GM21723 (cell line): ENCODE measurements at regions not wholly inside any gene's neighbourhood (a gene's known extent, or its start where the extent isn't known, plus 50 kb on each side); places are given as distances from the start of the nearest gene placed in this dataset.
"Not testable (repeated sequence)": the region's sequence is repeated elsewhere in the genome, so short reads cannot be mapped to it uniquely, and the experiment has no call there.

Experiments
- ATAC-seq: cut with Tn5 transposase; IDR thresholded peaks from one replicate; pipeline ENCODE4 v1.9.1; 2021; ENCODE audit warnings: mild to moderate bottlenecking, moderate library complexity; ENCODE audit not compliant: unreplicated experiment

DNA sequence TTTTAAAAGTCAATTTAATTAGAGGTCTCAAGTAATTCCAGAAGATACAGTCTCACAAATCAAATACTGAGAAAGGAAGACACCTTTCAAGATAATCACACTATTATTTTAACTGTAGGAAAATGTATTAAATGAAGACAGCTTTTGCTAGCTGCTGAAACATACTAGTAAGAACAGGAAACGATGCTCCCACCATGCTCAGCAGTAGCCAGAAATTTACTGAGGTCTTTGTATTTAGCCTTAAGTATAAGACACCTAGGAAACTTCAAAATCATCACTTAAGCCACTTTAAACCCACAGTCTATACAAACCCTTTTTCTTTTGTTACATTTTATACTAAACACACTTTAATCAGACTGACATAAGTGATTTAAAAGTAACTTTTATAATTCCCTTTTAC is 72.7 kb upstream of the NPIPB12 start:
- ATAC-seq: not testable (repeated sequence)

DNA sequence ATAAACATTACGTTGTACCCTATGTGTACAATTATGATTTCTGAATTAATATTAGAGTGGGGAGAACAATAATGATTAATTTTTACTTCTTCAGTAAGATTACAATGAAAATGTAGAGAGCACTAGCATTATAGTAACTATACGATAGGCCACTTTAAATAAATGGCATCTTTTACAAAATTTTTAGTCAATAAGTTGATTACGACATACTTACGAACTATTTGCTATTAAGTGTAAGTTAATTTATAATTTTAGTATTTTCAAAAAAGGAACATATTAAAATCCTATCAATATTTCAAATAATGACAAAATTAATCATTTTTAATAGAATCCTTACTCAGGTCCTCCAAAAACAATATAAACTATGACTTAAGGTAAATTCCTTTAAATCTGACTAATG is 75.6 kb upstream of the NPIPB12 start:
- ATAC-seq: not testable (repeated sequence)

DNA sequence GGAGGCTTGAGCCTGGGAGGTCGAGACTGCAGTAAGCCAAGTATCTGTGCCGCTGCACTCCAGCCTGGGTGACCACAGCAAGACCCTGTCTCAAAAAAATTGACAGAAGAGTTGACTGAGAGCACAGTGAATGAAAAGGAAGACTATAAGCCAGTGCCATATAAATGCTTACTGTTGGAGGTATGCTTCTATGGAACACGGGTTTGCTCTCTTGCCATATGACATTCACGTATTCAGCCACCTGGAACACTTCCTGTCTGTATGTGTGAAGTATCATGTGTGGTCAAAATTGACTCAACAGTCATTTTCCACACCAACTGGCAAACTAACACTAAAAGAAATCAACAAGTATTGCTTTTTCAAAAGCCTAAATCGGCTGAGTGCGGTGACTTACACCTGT is 71.1 kb upstream of the SPN start:
- not testable (repeated sequence) for ATAC-seq

DNA sequence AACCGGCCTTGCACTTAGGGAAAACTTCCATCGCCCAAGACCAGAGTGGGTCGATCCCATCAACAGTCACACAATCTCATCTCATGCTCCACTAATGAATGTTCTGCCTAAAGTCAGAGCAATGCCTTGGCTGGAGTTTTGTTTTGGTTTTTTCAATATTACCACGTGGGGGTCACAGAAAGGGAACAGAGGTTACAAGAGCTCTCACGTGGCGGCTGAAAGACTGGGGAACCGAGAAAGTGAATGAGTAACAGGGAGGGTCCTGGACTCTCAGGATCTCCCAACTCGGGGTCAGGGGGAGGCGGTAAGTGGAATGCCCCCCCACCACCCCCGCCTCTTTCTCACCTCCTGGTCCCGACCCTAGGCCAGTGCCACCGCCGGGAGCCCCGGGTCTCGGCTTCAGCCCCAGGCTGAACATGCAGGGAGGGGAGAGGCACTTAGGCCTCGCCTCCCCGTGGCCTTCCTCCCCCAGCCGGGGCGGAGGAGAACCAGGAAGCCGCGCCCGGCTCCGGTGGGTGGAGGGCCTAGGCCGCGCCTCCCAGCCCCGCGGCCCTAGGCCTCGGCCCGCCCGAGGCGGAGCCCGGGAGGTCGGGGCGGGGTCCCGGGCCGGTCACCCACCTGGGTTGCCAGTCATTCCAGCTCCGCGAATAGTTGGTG is 68.7 kb upstream of the SPN start:
- ATAC-seq: peak; percentile 62

DNA sequence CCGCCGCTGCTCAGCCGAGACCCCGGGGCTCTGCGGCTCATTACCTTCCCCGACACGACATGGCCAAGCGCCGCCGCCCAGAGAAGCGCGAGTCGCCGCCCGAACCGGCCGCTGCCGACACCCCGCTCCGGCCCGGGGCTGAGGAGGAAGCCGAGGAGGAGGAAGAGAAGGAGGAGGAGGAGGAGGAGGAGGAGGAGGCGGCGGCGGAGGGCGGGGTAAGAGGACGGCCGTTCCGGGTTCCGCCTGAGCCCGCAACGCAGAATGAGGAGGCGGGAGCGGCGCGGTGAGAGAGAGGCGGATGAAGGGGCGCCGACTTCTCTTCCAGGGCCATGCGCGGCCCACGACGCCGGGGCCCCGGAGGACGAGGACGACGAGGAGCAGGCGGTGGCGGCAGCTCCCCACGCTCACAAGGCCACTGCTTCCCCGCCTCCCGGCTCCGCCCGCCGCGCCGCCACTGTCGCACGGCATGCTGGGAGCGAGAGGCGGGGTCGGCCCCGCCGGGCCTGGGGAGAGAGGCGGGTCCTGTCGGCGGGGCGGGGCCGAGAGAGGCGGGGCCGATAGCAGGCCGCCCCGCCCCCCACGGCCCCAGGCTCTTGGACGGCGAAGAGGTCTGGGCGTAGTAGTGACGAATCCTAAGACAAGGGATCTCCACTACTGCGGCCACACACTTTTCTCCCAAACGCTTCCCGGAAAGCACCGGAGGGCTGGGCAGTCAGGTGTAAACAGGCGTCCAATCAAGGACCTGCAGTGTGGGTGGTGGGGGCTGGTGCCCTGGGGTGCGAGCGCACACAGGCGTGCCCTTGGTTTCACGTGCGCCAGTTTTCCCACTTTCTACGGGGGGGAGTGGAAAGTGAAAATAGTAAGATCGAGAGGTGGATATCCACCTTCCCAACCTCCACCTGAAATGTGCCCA is 67.9 kb upstream of the SPN start:
- peak; percentile 76 for ATAC-seq

DNA sequence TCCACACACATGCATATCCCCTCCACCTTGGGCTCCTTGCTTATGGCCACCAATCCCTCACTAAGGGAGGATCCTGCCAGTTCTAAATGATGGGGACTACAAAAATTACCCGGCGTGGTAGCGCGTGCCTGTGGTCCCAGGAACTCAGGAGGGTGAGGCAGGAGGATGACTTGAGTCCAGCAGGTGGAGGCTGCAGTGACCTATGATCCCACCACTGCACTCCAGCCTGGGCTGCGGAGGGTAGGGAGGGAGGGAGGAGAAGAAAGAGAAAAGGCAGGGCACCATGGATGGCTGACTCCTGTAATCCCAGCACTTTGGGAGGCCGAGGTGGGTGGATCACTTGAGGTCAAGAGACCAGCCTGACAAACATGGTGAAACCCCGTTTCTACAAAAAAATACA is 66.0 kb upstream of the SPN start:
- not testable (repeated sequence) for ATAC-seq

DNA sequence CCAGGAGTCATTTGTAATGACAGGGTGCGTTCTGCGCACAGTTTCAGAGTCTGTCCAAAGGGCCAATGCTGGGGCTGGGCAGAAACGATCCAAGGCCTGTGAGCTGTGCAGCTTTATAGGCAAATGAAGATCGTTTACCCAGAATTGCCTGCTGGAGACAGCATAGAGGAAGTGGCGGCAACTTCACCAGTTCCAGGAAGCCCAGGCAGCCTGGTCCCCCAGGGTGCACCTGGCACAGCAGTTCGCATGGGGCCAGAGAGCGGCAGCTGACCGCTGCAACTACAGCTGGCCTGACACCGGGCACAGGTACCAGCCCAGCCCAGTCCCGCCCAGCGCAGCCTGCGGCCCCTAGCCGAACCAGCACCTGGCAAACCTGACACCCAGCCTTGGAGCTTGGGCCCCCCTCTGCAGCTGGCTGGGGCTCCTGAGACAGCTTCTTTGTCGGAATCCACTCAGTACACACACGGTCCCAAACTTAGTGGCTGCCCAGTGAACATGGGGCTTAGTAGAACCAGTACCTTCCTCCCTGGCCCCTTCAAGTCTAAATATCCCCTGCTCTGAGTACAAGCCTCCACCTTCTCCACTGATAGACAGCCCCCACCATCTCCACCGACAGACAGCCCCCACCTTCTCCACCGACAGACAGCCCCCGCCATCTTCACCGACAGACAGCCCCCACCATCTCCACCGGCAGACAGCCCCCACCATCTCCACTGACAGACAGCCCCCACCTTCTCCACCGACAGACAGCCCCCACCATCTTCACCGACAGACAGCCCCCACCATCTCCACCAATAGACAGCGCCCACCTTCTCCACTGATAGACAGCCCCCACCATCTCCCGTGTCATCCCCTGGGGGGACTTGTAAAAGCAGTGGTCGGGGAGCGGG is 62.7 kb upstream of the SPN start:
- ATAC-seq: peak; percentile 39

DNA sequence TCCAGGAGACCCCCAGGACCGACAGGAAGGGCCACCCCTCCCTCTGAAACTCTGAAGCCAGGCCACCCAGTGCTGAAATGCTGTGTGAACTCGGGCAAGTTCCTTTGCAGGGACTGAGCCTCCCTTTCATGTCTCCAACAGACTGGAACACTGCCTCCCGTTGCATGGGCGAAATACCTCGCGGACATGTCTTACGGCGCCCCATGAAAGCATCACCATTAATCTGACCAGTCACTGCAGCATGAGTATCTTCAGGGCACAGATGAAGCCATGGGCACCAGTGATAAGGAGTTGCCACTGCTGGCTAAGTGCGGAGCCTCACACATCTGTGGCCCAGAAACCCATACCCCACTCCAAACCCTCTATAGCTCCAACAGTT is 60.8 kb upstream of the SPN start:
- ATAC-seq: not testable (repeated sequence)

DNA sequence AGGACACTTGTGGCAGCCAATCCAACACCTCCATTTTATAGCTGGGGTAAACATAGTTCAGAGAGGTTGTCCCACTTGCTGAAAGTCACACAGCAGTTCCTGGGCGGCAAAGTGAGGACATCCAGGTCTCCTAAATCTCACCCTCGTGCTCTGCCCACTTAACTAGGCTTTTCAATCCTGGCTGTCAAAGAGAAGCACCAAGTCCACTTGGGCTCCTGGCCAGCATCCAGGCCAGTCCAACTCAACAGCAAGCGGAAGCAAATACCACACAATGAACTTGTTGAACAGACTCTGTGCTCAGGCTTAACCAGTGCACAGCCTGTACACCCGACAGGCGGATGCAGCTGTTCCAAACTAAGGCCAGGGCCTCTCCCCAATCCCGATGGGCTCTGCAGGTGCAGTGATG is 60.4 kb upstream of the SPN start:
- ATAC-seq: not testable (repeated sequence)

DNA sequence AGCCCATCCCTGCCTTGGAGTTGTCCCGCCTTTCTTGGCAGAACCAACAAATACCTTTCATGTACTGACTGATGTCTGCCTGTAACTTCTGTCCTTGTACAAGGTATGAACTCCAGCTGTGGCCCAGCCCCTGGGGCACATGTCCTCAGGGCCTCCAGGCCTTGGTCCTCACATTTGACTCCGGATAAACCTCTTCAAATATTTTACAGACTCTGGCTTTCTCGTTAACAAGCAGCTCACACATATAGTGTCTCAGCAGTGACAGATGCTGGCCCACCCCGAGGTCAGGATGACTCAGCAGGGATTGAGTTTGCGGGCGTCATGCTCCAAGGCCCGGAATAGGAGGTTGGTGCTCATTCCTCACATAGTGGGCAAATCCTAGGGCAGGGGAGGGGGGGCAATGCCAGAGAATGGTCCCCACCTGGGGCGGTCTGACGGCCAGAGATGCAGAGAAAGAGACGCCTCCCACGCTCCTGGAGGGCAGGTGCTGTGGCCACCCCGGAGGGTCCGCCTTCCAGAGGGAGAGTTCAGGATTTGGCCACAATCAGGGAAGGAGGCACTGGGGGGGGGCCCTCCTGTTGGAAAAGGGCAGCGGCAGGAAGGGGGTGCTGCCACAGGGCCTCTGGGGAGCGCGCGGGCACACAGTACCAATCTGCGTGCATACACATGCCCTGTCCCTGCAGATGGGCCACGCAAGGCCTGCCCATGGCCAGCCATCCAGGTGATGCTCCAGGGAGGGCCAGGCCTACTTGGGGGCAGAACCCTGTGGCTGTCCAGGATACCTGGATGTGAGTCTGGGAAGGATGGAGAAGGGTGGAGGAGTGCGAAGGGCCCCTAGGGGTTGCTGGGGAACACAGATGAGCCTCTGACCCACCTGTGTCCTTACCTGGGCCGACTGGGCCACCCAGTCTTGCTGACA is 58.2 kb upstream of the SPN start:
- ATAC-seq: not testable (repeated sequence)

DNA sequence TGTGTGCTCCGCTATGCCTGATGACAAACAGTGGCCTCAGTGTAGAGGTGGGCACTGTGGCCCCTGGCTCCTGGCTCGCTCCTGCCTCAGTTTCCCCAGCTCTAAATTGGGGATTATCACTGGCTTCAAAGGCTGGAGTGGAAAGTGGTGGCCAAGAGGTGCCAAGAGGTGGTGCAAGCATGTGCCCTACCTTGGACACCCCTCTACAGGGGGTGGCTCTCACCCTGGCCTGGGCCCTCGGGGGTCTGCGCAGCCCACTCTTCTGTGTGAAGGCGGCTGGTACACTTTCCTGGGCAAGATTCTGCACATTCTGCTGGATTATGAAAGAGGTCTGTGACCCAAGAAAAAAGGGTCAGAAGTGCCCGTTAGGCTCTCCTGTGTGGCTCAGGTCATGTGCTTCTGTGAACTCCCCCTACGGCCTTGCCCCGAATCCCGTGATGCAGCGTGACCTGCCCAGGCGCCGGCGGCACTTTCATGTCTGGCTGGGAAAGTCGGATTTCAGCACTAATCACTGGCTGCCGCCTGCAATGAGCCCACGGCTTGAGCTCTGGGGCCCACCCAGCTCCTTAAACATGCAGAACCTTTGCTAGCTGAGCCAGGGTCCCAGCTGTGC is 57.3 kb upstream of the SPN start:
- not testable (repeated sequence) for ATAC-seq

DNA sequence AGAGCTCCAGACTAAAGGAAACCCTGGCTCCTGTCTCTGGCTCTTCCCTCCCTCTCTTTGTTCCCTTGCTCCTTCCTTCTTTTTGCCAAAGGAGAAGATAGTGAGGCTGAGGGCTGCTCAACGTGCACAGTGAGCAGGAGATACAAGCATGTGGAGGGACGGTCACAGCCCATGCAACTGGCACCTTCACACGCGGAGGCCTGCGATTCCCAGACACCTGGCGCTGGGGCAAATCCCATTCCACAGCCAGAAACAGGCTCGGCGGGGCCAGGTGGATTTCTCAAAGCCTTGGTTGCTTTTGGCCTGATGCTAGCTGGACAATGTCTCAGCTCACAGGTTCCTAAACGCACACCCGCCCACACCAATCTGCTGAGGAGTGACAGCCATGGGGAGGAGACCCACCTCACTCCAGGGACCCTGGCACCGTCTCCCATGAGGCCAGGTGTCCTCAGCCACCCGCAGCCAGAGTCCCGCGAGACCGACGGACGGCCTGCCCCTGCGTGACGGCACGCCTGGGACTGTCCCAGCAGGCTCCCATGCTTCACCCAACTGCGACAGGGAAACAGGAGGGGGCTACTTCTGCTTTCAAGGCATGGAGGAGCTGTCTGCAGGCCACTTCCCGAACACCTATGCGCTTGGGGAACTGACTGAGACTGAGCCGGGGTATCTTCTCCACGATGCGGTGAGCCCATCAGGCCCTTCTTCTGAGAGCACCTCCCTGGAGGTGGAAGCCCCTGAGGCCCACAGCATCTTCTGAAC is 56.2 kb upstream of the SPN start:
- peak; percentile 36 for ATAC-seq

DNA sequence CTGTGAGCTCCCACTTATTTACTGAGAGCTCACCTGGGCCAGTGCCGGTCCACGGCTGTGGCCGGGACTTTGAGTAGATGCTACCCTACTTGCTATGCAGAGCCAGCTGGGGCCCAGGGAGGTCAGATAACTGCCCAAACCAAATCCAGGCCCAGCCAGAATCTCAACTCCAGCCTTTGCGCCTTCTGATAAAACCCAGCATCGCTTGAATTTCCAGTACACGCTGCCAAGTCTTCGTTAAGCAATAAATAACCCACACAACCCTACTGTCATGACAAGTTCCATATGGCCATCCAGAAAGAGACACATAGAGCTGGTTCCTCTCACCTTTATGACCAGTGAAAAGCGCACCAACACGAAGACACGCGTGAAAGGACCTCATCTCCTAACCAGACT is 55.6 kb upstream of the SPN start:
- not testable (repeated sequence) for ATAC-seq

DNA sequence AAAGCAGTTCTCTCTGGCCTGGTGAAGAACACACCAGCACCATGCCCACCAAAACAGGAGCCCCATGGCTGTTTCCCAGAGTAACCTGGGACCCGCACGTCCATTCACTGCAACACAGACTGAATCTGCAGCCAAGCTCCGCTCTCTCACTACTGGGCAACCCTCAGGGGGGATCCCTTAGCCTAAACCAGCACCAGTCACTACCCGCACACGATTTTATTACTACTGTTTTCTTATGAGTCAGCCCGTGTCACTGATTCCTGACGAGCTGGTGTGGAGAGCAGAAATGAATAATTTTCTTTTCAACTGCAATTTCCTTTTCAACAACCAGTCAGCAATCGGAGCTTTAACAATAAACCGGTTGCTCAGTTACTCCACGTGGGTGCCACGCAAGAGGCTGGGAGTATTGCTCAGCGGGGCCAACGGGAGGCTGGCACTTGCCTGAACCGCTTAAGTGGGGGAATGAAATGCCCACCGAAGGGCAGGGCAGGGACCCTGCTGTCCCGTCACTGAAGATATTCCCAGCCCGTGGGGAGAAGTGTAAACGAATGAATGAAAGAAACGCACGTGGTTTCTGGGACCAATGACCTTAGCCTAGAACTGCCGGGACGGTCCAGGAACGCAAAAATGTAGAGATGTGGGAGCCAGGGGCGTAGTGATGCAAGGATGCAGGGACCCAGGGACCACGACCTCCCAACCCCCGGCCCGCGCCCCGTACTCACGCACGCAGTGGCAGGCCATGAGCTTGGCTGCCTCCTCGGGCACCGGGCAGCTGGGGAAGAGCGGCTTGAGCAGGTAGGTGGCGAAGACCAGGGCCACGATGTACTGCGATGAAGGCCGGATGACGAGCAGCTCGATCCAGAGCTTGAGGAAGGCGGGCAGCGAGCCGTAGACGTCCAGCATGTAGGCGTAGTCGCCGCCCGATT is 50.4 kb upstream of the SPN start:
- peak; percentile 30 for ATAC-seq
